GM21825 (cell line): ENCODE measurements at regions not wholly inside any gene's neighbourhood (a gene's known extent, or its start where the extent isn't known, plus 50 kb on each side); places are given as distances from the start of the nearest gene placed in this dataset.
"Not testable (repeated sequence)": the region's sequence is repeated elsewhere in the genome, so short reads cannot be mapped to it uniquely, and the experiment has no call there.

Experiments used
- ATAC-seq: cut with Tn5 transposase; IDR thresholded peaks from one replicate; pipeline ENCODE4 v1.9.1; 2021; ENCODE audit warnings: mild to moderate bottlenecking, moderate library complexity; ENCODE audit not compliant: unreplicated experiment

DNA sequence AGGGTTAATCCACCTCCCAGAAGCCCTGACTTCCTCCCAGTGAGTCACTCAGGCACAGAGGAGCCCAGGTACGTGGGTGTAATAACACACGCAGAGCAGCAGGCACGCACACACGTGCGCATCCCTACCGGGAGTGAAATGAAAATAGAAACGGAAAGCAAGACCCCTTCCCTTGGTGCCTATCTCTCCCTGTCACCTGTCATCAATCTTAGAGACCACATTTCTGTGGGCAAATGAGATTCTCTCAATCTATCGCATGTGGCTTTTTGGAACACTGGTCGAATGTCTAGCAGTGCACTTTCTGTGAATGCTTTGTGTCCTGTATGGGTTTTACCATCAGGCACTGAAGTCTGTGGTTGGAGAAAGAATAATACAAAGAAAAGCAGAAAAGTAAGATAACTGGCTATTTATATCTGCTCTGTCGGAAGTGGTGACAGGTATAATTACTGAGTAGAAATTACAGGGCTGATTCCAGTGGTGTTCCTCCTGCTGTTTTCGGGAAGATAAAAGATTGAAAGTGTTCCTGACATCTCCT is 137.7 kb upstream of the GRIA1 start:
- ATAC-seq: peak; percentile 82

- ATAC-seq: no peak
These were observed 132.9 kb upstream of the GRIA1 start for GRCh38 chr5:153357493-153358112.

DNA sequence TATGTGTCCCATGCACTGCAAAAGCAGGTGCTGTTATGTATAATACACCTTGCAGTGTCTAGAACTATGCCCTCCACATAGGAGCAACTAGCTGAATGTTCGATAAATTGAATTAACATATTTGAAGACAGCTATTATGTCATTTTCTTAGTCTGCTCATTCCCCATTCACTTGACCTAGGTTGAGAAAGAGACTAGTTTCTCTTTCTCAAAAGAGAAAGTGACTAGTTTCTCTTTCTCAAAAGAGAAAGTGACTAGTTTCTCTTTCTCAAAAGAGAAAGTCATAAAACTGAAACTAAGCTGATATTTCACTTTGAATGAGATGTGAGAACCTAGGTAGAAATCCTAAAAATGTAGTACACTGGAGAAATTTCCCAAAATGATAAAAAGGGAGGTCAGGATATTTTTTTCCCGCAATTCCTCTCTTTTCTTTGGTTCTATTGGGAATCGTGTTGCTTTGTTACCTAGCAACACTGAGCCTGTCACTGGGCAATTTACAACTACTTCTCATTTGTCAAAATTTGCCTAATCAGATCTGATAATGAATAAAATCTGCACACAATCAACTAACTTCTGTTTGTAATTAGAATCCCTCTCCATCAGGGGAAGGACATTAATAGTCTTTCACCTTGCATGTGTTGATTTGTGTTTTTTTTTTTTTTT is 132.0 kb upstream of the GRIA1 start:
- ATAC-seq: peak; percentile 80

DNA sequence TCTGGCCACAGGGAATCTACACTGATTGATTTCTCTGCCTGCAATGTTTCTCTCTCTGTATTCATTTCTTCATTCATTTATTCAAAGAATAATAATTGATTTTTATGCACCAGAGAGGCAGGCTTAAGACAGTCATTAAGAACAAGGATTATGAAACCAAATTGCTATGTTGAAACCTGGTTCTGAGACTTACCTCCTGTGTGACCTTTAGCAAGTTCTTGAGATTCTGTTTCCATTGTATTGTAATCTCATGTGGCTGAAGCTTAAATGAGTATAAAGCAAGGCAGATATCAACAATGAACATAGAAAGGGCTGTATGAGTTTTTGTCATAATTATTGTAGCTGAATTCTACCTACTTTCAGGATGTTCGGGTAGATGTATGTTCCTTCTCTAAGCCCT is 129.6 kb upstream of the GRIA1 start:
- no peak for ATAC-seq

DNA sequence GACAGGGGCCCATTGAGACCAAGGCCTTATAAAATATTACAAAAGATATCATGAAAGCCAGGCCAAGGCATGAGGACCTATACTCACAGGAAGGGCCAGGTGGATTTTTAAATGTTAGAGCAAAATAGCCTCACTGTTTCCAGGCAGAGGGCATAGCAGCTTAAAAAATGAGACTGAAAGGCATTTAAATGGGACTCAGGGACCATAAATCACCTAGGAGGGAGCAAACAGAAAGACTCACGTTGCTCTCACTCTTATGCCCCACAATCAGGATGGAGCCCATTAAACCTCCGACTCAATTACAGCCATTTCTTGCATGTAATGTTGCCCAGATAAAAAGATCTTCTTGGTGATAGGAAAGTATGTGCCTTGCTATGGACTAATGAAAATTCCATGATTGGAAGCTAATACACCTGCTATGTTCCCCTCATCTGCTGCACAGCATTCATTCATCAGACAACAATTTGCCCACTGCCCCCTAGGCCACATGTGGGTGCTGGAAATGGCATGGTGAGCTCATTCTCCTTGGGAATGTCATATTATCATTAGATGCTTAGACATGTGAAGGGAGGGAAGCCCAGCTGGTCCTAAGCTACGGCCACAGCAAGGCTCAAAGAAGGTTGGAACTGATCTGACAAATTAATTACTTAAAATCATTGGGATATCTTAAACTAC is 128.6 kb upstream of the GRIA1 start:
- no peak for ATAC-seq

GRCh38 chr5:153365547-153365946 is 124.9 kb upstream of the GRIA1 start:
- peak; percentile 75 for ATAC-seq

GRCh38 chr5:153367466-153367865 is 123.0 kb upstream of the GRIA1 start:
- no peak for ATAC-seq

DNA sequence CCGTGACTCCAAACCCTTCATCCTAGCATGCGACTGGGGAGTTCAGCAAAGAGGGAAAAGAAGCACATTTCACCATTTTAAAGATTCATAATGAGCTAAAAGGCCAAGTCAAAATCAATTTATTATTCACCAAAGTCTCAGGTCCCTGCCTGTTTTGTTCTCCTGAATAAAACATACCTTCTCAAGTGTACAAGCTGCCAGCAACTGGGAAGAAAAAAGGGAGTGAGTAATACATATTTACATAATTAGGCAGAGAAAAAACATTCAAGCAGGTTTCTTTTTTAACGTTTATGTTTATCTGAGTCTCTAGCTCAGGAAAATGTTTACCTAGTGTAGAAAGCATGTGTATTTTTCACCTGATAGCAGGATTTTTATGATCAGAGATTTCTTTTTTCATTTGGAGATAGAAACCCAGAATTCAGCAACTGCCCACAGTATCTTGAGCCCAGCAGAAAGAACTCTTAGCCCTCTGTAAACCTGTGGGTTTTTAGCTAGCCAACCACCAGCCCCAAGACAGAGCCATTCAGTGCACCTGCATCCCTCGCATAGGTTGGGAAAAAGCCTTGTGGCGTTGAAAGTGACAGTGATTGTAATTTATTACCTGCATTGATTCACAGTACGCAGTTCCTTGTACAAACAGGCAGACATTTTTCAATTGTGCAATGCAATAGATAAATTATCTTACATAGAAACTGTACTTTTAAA is 117.9 kb upstream of the GRIA1 start:
- no peak for ATAC-seq

- no peak for ATAC-seq
These were observed 117.4 kb upstream of the GRIA1 start for GRCh38 chr5:153373130-153373498.

GRCh38 chr5:153381630-153382029 is 108.8 kb upstream of the GRIA1 start:
- not testable (repeated sequence) for ATAC-seq

DNA sequence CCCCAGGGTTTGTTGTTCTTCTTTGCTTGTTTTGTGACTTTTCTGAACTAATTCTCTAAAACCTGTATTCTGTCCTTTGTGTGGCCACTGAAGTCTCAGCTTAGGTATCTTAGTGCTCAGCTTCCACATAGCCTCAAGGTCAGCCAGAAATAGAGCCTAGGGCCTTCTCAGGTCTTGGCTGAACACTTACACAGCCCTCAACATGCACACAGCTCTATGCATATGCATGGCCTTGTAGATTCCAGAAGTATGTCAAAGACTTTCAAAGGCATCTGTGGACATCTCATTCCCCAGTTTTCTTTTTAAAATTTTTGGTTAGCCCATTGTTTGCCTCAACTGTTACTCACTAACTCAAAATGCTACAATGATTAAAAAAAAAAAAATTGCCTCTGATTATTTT is 99.9 kb upstream of the GRIA1 start:
- no peak for ATAC-seq

DNA sequence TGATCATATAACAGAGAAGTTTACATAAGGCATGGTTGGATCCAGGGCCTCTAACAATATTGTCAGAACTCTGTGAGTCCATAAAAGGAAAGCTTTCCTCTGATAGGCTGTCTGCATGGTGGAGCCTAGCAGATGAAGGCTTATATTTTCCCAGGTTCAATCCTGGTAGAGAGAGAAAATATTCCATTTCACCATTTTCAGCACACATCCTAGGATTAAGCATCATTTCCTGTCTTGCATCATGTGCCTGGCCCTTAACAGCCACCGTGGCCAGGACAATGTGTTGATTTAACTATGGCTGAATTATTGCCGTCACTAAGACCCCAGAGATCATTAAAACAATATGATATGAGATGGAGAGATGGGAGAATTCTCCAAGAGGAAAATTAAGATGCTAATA is 90.9 kb upstream of the GRIA1 start:
- no peak for ATAC-seq

- ATAC-seq: no peak
These were observed 89.5 kb upstream of the GRIA1 start for GRCh38 chr5:153400931-153401330.

DNA sequence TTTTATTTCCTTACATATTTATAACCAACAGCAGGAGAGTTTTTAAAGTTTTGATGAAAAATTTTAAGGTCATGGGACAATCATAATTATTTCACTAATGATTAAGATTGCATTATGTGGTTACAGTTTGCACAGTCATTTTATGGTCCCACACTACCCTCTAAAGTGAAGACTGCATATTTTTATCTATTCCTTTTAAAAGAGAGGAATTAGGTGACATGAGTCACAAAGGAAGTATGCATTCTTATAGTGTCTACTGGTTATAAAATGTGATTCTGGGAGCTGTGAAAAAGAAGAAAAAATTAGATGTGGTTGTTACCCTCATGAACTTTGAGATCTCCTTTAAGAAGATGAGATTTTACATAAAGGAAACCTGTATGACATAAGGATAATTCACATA is 87.9 kb upstream of the GRIA1 start:
- ATAC-seq: no peak

DNA sequence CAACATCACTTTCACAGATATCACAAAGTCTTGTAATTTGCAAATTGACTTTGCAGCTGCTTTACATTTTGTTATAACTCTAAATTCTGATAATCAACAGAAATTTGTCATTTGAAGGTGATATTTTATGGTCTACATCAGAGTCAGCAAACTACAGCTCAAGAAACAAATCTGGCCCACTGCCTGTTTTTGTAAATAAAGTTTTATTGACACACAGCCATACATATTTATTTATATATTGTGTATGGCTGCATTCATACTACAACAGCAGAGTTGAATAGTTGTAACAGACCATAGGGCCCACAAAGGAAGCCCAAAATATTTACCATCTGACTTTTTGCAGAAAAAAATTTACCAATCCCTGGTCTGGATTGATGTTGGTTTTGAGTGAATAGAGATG is 87.0 kb upstream of the GRIA1 start:
- ATAC-seq: no peak

- no peak for ATAC-seq
These were observed 85.7 kb upstream of the GRIA1 start for GRCh38 chr5:153404747-153405146.

DNA sequence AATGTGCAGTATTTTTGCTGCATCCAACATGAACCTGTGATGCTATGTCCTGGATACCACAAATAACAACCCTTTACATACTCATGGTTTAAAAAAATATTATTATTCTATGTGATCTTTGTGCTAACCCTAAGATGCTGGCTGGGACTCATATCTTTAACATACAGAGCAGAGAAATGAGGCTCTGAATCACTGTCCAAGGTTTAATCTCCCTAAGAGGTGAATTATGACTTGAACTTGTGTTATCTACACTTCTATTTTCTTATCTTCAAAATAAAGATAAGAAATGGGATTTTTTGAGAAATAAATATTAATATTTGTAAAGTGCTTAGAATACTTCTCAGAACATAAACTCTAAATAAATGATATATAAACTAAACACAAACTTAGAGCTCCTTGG is 68.8 kb upstream of the GRIA1 start:
- ATAC-seq: no peak

DNA sequence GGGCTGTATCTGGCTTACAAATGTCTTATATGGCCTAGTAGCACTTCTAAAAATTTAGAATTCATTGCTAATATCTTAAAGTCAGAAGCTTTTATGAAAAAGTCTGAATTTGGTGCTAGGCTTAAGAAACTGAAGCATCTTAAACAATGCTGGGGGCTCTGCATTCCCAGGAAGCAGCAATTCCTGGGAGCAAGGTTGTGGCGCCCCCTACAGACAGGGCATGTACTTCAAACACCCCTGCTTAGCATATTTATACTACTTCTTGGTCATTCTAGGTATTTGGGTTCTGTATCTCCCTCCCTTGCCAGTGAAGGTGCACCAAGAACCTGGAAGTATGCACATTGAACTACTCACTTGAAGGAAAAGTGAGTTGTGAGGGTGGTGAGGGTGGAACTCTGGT is 64.6 kb upstream of the GRIA1 start:
- no peak for ATAC-seq

- ATAC-seq: peak; percentile 66
These were observed 60.6 kb upstream of the GRIA1 start for GRCh38 chr5:153429761-153430380.

- no peak for ATAC-seq
These were observed 57.9 kb upstream of the GRIA1 start for GRCh38 chr5:153432583-153432982.

GRCh38 chr5:153437251-153437650 is 53.2 kb upstream of the GRIA1 start:
- no peak for ATAC-seq
